ENCODE measurements at regions not wholly inside any gene's neighbourhood (a gene's known extent, or its start where the extent isn't known, plus 50 kb on each side); places are given as distances from the start of the nearest gene placed in this dataset.

DNA sequence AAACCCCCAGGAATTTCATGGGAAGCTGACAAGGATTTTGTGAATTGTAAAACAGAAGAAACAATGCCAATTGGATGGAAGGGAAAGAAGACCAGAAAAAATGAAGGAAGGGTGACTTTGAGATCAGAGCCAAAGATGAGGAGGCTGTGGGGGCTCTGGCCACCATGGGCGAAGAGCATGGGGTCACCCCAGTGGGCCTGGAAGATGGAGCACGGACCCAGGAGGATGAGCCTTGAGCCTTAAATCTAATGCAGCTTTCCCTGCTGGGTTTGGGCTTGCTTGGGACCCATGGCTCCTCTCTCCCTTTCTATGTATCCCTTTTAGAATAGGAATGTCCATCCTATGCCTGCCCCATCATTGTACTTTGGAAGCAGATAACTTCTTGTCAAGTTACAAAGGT is 322.2 kb downstream of the TMEM121 start:
- ATAC-seq (no peak), DNase-seq (no peak)
- Histone ChIP-seq H3K27me3 (peaks cover 0 to 8% (median 0%) of the 10 kb centered on the region in 9 donors), H3K36me3 (no peaks in the 10 kb centered on the region), H3K27ac (no peak overlapping the region), H3K4me1 (no peaks in the 10 kb centered on the region), H3K4me3 (no peak overlapping the region), H3K9me3 (peaks cover 0 to 7% (median 0%) of the 10 kb centered on the region in 12 donors)
- WGBS, 4 donors: 40 to 50% (median 44%) methylated on average over 2 of the region's 2 CpGs
- no peak for TF ChIP-seq POLR2A (IDR thresholded peaks at IDR 0.05)
- TF ChIP-seq, protein P1, sequence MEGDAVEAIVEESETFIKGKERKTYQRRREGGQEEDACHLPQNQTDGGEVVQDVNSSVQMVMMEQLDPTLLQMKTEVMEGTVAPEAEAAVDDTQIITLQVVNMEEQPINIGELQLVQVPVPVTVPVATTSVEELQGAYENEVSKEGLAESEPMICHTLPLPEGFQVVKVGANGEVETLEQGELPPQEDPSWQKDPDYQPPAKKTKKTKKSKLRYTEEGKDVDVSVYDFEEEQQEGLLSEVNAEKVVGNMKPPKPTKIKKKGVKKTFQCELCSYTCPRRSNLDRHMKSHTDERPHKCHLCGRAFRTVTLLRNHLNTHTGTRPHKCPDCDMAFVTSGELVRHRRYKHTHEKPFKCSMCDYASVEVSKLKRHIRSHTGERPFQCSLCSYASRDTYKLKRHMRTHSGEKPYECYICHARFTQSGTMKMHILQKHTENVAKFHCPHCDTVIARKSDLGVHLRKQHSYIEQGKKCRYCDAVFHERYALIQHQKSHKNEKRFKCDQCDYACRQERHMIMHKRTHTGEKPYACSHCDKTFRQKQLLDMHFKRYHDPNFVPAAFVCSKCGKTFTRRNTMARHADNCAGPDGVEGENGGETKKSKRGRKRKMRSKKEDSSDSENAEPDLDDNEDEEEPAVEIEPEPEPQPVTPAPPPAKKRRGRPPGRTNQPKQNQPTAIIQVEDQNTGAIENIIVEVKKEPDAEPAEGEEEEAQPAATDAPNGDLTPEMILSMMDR (IDR thresholded peaks at IDR 0.05): no peak
- intact Hi-C loops (cut with DNase I): no loop called here

- TF ChIP-seq POLR2A (IDR thresholded peaks at IDR 0.05): no peak
- TF ChIP-seq, protein P1 (IDR thresholded peaks at IDR 0.05): no peak
- Histone ChIP-seq H3K36me3 (no peaks in the 10 kb centered on the region), H3K4me1 (no peaks in the 10 kb centered on the region), H3K9me3 (peaks cover 0 to 7% (median 0%) of the 10 kb centered on the region in 12 donors), H3K27ac (no peak overlapping the region), H3K4me3 (no peak overlapping the region), H3K27me3 (peaks cover 0 to 8% (median 0%) of the 10 kb centered on the region in 9 donors)
- WGBS, 4 donors: 69 to 78% (median 76%) methylated on average over 11 of the region's 11 CpGs
- ATAC-seq (no peak), DNase-seq (peak in 1 of 5 donors; percentile 41)
- intact Hi-C loops (cut with DNase I): no loop called here
These were observed 323.7 kb downstream of the TMEM121 start for GRCh38 chr14:105849933-105850626.

GRCh38 chr14:105850853-105851581 is 324.6 kb downstream of the TMEM121 start:
- H3K4me3 ChIP-seq: no peak overlapping the region
- no peak for ATAC-seq
- H3K27ac ChIP-seq: no peak overlapping the region
- peak in 1 of 5 donors; percentile 51 for DNase-seq
- no peaks in the 10 kb centered on the region for H3K4me1 ChIP-seq
- WGBS, 4 donors: 84 to 88% (median 86%) methylated on average over 20 to 27 of the region's 27 CpGs
- peaks cover 0 to 3% (median 0%) of the 10 kb centered on the region in 9 donors for H3K27me3 ChIP-seq
- TF ChIP-seq POLR2A (IDR thresholded peaks at IDR 0.05): no peak
- TF ChIP-seq, protein P1 (IDR thresholded peaks at IDR 0.05): no peak
- intact Hi-C loops (cut with DNase I): no loop called here
- peaks cover 0 to 7% (median 0%) of the 10 kb centered on the region in 12 donors for H3K9me3 ChIP-seq
- no peaks in the 10 kb centered on the region for H3K36me3 ChIP-seq

DNA sequence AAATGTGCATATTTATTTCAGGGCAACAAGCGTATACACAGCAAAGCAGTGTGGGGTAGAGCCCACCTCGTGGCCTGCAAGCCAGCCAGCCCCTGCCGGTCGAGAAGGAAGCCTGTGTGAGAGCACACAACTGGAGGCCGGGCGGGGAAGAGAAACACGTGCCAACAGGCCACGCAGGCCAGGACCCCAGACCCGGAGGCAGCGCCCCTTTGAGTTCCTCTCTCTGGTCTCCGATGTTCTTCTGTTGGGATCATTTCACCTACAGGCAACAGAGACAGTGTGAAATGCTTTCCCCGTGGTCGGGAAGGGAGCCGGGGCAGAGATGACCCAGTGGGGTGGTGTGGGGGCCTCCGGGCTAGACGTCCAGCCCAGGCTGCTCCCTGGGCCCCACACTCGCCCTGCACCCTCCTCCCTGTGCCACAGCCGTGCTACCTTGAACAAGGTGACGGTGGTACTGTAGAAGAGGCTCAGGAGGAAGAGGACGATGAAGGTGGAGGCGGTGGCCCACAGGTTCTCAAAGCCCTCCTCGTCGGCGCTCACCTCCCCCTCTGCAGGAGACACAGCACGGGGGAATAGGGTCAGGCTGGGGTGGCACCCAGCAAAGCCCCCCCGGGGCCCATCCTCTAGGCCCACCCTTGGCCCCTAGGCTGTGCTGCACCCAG is 325.5 kb downstream of the TMEM121 start:
- TF ChIP-seq POLR2A (IDR thresholded peaks at IDR 0.05): no peak
- TF ChIP-seq, protein P1 (IDR thresholded peaks at IDR 0.05): no peak
- Histone ChIP-seq H3K36me3 (no peaks in the 10 kb centered on the region), H3K27ac (no peak overlapping the region), H3K4me1 (no peaks in the 10 kb centered on the region), H3K27me3 (no peaks in the 10 kb centered on the region), H3K9me3 (peaks cover 0 to 7% (median 0%) of the 10 kb centered on the region in 12 donors), H3K4me3 (no peak overlapping the region)
- ATAC-seq: no peak
- WGBS, 4 donors: 82 to 85% (median 84%) methylated on average over 17 to 26 of the region's 26 CpGs
- intact Hi-C loops (cut with DNase I): no loop called here
- peak in 2 of 5 donors; percentile 13 to 56 for DNase-seq

All from heart left ventricle (tissue), 16 donors.